Liver (tissue), 7 donors: ENCODE measurements at regions not wholly inside any gene's neighbourhood (a gene's known extent, or its start where the extent isn't known, plus 50 kb on each side); places are given as distances from the start of the nearest gene placed in this dataset.

Experiments used
- DNase-seq: peaks from one replicate; pipeline ENCODE4 v3.0.0-alpha.2; 2017; ENCODE audit warnings: low spot score
- H3K27ac ChIP-seq, 2 donors: one replicate each; pipeline ENCODE4 v1.7.0; 2013; ENCODE audit warnings: inconsistent platforms in 2 of 2, low read length in 2 of 2, control low read depth in 1 of 2, low read depth in 1 of 2, mild to moderate bottlenecking in 1 of 2
- H3K27me3 ChIP-seq, 4 donors: one replicate each; pipeline versions ENCODE4 v1.6.1 to v1.7.0; 2013; ENCODE audit warnings: low read length in 3 of 4, inconsistent platforms in 1 of 4, mild to moderate bottlenecking in 1 of 4, moderate library complexity in 1 of 4; ENCODE audit not compliant: control insufficient read depth in 4 of 4, insufficient read depth in 4 of 4
- H3K36me3 ChIP-seq, 4 donors: one replicate each; pipeline versions ENCODE4 v1.6.1 to v1.7.0; 2013; ENCODE audit warnings: low read length in 3 of 4, mild to moderate bottlenecking in 3 of 4, low read depth in 1 of 4, moderate library complexity in 1 of 4; ENCODE audit not compliant: control insufficient read depth in 4 of 4, insufficient read depth in 3 of 4
- H3K4me1 ChIP-seq, 4 donors: one replicate each; pipeline versions ENCODE4 v1.6.1 to v1.7.0; 2013; ENCODE audit warnings: low read length in 3 of 4, mild to moderate bottlenecking in 3 of 4, moderate library complexity in 1 of 4; ENCODE audit not compliant: control insufficient read depth in 4 of 4, insufficient read depth in 4 of 4
- H3K4me3 ChIP-seq, 3 donors: one replicate each; pipeline versions ENCODE4 v1.6.1 to v1.7.0; 2013; ENCODE audit warnings: low read length in 3 of 3, control low read depth in 1 of 3, low read depth in 1 of 3, mild to moderate bottlenecking in 1 of 3
- H3K9ac ChIP-seq, 2 donors: one replicate each; pipeline ENCODE4 v1.7.0; 2013; ENCODE audit warnings: low read length in 2 of 2, mild to moderate bottlenecking in 2 of 2, moderate library complexity in 2 of 2, control low read depth in 1 of 2, low read depth in 1 of 2
- H3K9me3 ChIP-seq, 4 donors: one replicate each; pipeline versions ENCODE4 v1.6.1 to v1.7.0; 2013; ENCODE audit warnings: low read length in 3 of 4; ENCODE audit not compliant: control insufficient read depth in 4 of 4
- FOXA1 ChIP-seq: IDR thresholded peaks from 2 replicates; pipeline ENCODE4 v1.6.1; 2016; ENCODE audit warnings: antibody characterized with exemption
- FOXA2 ChIP-seq: IDR thresholded peaks from 2 replicates; pipeline ENCODE4 v1.6.1; 2016; ENCODE audit warnings: antibody characterized with exemption
- GABPA ChIP-seq, 2 donors: IDR thresholded peaks in 1 of 2; conservative IDR thresholded peaks in 1 of 2; 2 replicates each; pipeline ENCODE4 v1.6.1; 2016; ENCODE audit warnings: antibody characterized with exemption in 2 of 2, mild to moderate bottlenecking in 1 of 2, moderate library complexity in 1 of 2
- HNF4G ChIP-seq: IDR thresholded peaks from 2 replicates; pipeline ENCODE4 v1.6.1; 2016; ENCODE audit warnings: antibody characterized with exemption
- MAX ChIP-seq: IDR thresholded peaks from 2 replicates; pipeline ENCODE4 v1.6.1; 2016; ENCODE audit warnings: antibody characterized with exemption
- NR2F2 ChIP-seq: IDR thresholded peaks from 2 replicates; pipeline ENCODE4 v1.6.1; 2016; ENCODE audit warnings: antibody characterized with exemption
- RAD21 ChIP-seq, 2 donors: IDR thresholded peaks; 2 replicates each; pipeline ENCODE4 v1.6.1; 2016; ENCODE audit warnings: antibody characterized with exemption in 2 of 2, mild to moderate bottlenecking in 2 of 2
- REST ChIP-seq: IDR thresholded peaks from 2 replicates; pipeline ENCODE4 v1.6.1; 2016; ENCODE audit warnings: antibody characterized with exemption, mild to moderate bottlenecking
- RXRA ChIP-seq, 2 donors: IDR thresholded peaks; 2 replicates each; pipeline ENCODE4 v1.6.1; 2017 to 2018; ENCODE audit warnings: antibody characterized with exemption in 2 of 2, mild to moderate bottlenecking in 1 of 2
- TAF1 ChIP-seq: conservative IDR thresholded peaks from 2 replicates; pipeline ENCODE4 v1.6.1; 2016; ENCODE audit warnings: antibody characterized with exemption, mild to moderate bottlenecking
- ZBTB33 ChIP-seq: IDR thresholded peaks from 2 replicates; pipeline ENCODE4 v1.6.1; 2016; ENCODE audit warnings: antibody characterized with exemption
- WGBS: extraction: QIAGEN DNeasy Blood & Tissue Kit; methylation state at CpG from one replicate; pipeline ENCODE4 v1.1.7; 2013; 5-methylcytosine and 5-hydroxymethylcytosine counted together
- donor health status: healthy.
- donor health status: healthy.
- donor health status: healthy.
- donor health status: healthy.

GRCh38 chr3:18126772-18127171 is 298.4 kb downstream of the SATB1 start (continued):
- TF ChIP-seq ZBTB33 = no peak

- no peak for TF ChIP-seq GABPA (IDR thresholded peaks at IDR 0.05 in 1 of 2, conservative IDR thresholded peaks at IDR 0.05 in 1 of 2)
- no peak for TF ChIP-seq RXRA (IDR thresholded peaks at IDR 0.05)
- TF ChIP-seq TAF1 = no peak
- TF ChIP-seq RAD21 (IDR thresholded peaks at IDR 0.05) = no peak
- Histone ChIP-seq H3K4me3 (no peak overlapping the region), H3K27me3 (no peaks in the 10 kb centered on the region), H3K36me3 (no peaks in the 10 kb centered on the region), H3K9ac (no peak overlapping the region), H3K27ac (no peak overlapping the region), H3K4me1 (no peaks in the 10 kb centered on the region), H3K9me3 (peaks cover 0 to 2% (median 0%) of the 10 kb centered on the region in 4 donors)
- WGBS = 81% methylated on average over 5 of the region's 5 CpGs
- no peak for DNase-seq
These were observed 300.6 kb downstream of the SATB1 start for GRCh38 chr3:18124501-18124900.

GRCh38 chr3:18122264-18122663 is 302.9 kb downstream of the SATB1 start:
- 70% methylated on average over 2 of the region's 2 CpGs for WGBS

More at GRCh38 chr3:18122264-18122663, 302.9 kb downstream of the SATB1 start:
- Histone ChIP-seq H3K27ac (no peak overlapping the region), H3K27me3 (no peaks in the 10 kb centered on the region), H3K4me1 (no peaks in the 10 kb centered on the region), H3K9me3 (peaks cover 0 to 2% (median 0%) of the 10 kb centered on the region in 4 donors), H3K9ac (no peak overlapping the region), H3K4me3 (no peak overlapping the region), H3K36me3 (no peaks in the 10 kb centered on the region)
- no peak for DNase-seq
- no peak for TF ChIP-seq NR2F2
- TF ChIP-seq RXRA (IDR thresholded peaks at IDR 0.05) = no peak
- no peak for TF ChIP-seq HNF4G
- TF ChIP-seq MAX = no peak
- no peak for TF ChIP-seq FOXA1
- TF ChIP-seq TAF1 = no peak
- no peak for TF ChIP-seq FOXA2
- no peak for TF ChIP-seq GABPA (IDR thresholded peaks at IDR 0.05 in 1 of 2, conservative IDR thresholded peaks at IDR 0.05 in 1 of 2)
- no peak for TF ChIP-seq REST
